Muscle of leg (tissue), 3 donors: ENCODE measurements at regions not wholly inside any gene's neighbourhood (a gene's known extent, or its start where the extent isn't known, plus 50 kb on each side); places are given as distances from the start of the nearest gene placed in this dataset.

Experiments
- DNase-seq: peaks from one replicate; pipeline ENCODE4 v3.0.0; 2013
- H3K27ac ChIP-seq: one replicate; pipeline ENCODE4 v1.5.1; 2013; ENCODE audit warnings: mild to moderate bottlenecking, low read length, control low read depth
- H3K27me3 ChIP-seq: one replicate; pipeline ENCODE4 v1.6.1; 2013; ENCODE audit warnings: low read length; ENCODE audit not compliant: control insufficient read depth, insufficient read depth
- H3K36me3 ChIP-seq: one replicate; pipeline ENCODE4 v1.6.1; 2013; ENCODE audit warnings: low read length; ENCODE audit not compliant: control insufficient read depth, insufficient read depth
- H3K4me1 ChIP-seq: one replicate; pipeline ENCODE4 v1.6.1; 2013; ENCODE audit warnings: low read length; ENCODE audit not compliant: control insufficient read depth, insufficient read depth
- H3K4me3 ChIP-seq: one replicate; pipeline ENCODE4 v1.5.1; 2013; ENCODE audit warnings: low read length, control low read depth
- H3K9me3 ChIP-seq: replicated peaks from 2 replicates; pipeline ENCODE4 v1.6.1; 2013; ENCODE audit warnings: low read depth, low read length; ENCODE audit not compliant: control insufficient read depth
- WGBS: methylation state at CpG from one replicate; pipeline ENCODE4 v1.1.5; 2013; ENCODE audit warnings: missing lambda C conversion rate; ENCODE audit not compliant: insufficient coverage; 5-methylcytosine and 5-hydroxymethylcytosine counted together

DNA sequence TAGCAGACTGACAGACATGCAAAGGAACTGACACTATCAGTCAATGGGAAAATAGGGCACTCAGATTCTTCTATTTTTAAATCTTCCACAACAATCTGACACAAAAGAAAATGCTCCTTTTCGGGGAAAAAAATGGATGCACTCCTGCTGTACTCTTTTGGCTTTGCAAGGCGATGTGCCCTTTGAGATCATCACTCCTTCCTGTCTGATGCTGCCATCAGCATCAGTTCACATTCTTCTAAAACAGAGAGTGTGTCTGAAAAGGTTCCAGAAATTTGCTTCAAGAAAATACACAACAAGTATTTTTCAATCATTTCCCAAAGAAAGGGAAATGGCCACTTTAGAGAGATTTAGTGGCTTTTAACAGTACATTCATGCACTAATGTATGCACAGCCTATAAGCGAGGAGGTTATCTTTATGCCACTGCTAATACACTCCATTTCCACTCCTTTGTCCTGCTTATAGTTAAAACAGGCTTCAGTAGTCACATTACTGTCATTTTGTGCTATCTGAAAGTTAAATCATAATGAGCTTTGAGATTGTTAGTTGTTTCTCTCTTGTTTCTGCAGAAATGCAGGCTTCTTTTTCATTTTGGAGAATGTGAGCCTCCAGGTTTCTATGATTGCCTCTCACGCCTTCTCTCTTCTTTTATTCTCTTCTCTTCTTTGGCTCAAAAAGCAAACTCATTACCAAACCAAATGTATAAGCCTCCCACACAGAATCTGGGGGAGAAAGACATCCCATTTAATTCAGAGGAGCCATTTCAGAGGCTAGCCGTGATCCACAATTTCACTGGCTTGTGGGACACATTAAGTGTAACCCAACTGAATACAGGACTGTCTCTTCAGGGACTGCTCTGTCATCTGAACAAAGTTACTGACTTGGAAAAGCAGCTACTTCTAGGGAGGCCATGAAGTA is 110.9 kb upstream of the CCDC196 start:
- 67% methylated on average over 1 of the region's 5 CpGs for WGBS
- DNase-seq = no peak
- H3K27me3 ChIP-seq = no peaks in the 10 kb centered on the region
- no peaks in the 10 kb centered on the region for H3K9me3 ChIP-seq
- H3K4me3 ChIP-seq = no peak overlapping the region
- H3K36me3 ChIP-seq = no peaks in the 10 kb centered on the region
- no peak overlapping the region for H3K27ac ChIP-seq
- H3K4me1 ChIP-seq = peaks cover 2% of the 10 kb centered on the region

DNA sequence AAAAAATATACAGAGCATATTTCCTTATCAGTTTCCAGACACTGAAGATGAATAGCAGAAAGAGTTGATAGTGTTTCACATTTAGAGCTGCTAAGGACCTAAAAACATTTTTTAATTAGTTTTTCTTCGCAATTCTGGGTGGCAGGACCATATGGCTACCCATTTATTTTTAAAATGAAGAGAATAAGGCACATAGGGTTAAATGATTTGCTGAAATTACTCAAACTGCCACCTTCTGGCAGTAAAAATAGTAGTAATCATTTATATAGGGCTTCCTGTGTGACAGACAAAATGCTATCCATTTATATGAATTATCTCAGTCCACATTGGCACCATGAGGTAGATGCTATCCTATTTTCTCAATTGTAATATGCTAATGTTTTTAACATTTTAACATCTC is 108.6 kb upstream of the CCDC196 start:
- Histone ChIP-seq H3K27ac (no peak overlapping the region), H3K4me3 (no peak overlapping the region), H3K27me3 (no peaks in the 10 kb centered on the region), H3K9me3 (no peaks in the 10 kb centered on the region), H3K4me1 (peaks cover 2% of the 10 kb centered on the region), H3K36me3 (no peaks in the 10 kb centered on the region)
- WGBS = no CpG with 5 or more reads among the region's 1 CpG
- DNase-seq = no peak

DNA sequence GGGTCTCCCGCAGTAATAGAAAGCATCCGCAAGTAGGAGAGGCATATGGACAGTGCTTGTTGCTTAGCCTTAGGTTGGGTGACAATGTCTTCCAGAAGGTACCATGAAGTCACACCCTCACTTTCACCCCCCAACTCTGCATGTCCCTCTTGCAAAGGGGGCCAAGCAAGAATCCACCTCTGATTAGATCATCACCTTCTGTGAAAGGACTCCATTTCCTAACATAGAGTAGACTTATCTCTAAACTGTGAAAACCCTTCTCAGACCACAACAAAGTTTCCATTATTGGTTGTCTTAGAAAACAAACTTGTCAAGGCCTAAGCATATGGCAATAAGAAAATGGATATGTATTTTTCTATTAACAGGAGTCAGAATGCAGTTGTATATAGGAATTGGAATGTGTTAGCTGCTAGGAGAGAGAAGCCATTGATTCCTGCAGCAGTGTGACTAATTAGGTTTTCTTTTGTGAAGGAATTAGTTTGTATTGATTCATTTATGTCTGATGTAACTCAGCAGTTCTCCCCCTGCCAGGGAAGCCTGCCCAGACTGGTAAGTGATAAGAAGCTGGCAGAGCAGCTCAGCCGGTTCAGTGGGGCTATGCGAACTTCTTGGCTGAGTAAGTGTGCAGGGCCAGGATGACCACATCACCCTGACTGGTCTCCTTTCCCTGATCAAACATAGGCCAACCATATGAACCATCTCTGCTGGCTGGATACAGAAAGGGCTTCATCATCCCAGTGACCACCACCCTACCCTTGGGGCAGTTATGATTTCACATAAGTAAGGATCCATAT is 107.3 kb upstream of the CCDC196 start:
- Histone ChIP-seq H3K4me3 (no peak overlapping the region), H3K9me3 (no peaks in the 10 kb centered on the region), H3K27me3 (no peaks in the 10 kb centered on the region), H3K36me3 (no peaks in the 10 kb centered on the region), H3K27ac (no peak overlapping the region), H3K4me1 (peaks cover 2% of the 10 kb centered on the region)
- no peak for DNase-seq
- 80% methylated on average over 1 of the region's 4 CpGs for WGBS

DNA sequence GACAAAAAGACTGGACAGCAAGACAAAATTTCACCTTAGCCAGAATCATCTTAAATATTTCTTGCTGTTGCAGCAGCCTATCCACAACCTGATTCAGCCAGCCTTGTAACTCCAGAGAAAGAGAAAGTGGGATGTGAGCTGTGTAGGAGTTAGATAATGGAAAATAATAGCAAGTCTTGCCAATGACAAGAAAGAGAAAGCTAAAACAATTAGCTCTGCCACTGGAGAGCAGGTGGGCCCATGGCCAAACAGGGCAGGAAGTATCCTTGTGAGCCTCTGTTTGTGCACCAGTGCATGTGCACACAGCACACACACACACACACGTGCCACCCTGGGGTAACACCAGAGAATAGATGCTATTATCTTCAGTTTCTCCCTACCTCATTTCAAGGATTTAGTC is 106.0 kb upstream of the CCDC196 start:
- no peaks in the 10 kb centered on the region for H3K27me3 ChIP-seq
- no CpG with 5 or more reads among the region's 1 CpG for WGBS
- no peaks in the 10 kb centered on the region for H3K36me3 ChIP-seq
- DNase-seq = peak; percentile 82
- no peak overlapping the region for H3K4me3 ChIP-seq
- H3K27ac ChIP-seq = no peak overlapping the region
- peaks cover 2% of the 10 kb centered on the region for H3K4me1 ChIP-seq
- no peaks in the 10 kb centered on the region for H3K9me3 ChIP-seq

DNA sequence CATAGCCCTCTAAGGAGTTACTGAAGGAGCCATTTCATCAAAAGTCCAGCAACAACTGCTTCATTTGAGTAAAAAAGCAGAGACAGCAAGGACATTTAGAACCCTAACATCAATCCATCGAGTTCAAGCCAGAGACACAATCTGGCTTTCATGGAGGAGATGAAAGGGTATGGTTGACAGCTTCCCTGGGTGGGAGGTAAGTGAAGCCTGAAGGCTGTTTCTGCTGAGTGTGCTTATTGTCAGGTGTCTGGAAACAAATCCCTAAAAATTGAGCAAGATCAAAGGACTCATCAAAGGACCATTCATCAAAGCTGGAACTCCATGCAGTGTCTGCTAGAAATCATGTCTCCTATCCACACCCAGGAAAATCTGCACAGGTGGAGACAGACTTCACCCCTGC is 104.4 kb upstream of the CCDC196 start:
- Histone ChIP-seq H3K4me1 (peaks cover 2% of the 10 kb centered on the region), H3K9me3 (no peaks in the 10 kb centered on the region), H3K4me3 (no peak overlapping the region), H3K27me3 (no peaks in the 10 kb centered on the region), H3K27ac (no peak overlapping the region), H3K36me3 (no peaks in the 10 kb centered on the region)
- WGBS = no CpG with 5 or more reads among the region's 1 CpG
- DNase-seq = no peak

DNA sequence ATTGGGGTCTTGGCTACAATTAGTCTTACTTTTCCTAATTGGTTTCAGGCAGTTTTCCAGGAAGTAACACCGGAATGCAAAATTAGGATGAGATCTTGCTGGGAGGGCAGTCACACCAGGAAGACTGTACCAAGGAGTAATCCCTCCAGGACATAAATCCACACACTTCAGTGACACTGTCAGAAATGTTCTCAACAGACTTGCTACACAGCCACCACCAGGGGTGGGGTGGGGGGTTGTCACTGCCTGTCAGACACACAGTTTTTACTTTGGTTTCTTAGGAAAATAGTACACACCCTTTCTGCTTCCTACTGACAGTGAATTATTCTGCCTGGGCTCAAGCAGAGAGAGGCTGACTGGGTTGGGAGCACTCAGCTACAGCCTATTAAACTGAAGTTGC is 102.9 kb upstream of the CCDC196 start:
- no peaks in the 10 kb centered on the region for H3K9me3 ChIP-seq
- H3K27ac ChIP-seq = no peak overlapping the region
- H3K4me1 ChIP-seq = peaks cover 2% of the 10 kb centered on the region
- no peaks in the 10 kb centered on the region for H3K36me3 ChIP-seq
- no peak overlapping the region for H3K4me3 ChIP-seq
- no CpG with 5 or more reads among the region's 1 CpG for WGBS
- DNase-seq = no peak
- no peaks in the 10 kb centered on the region for H3K27me3 ChIP-seq

DNA sequence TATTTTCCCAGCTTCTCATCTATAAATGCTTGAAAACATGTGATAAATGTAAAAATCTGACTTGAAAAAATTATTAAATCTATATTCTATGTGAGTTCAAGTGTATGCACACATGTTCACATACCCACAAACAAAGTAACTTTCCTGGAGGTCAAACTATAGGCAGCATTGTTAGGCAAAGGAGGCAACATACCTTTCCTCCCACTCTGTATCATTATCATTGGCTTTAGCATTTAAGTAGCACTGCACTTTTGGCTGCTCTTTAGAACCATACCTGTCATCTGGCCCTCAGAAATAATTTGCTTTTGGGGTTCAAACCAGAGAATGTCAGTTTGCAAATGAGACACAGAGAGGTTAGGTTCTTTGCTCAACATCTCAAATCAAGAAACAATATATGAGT is 102.4 kb upstream of the CCDC196 start:
- Histone ChIP-seq H3K27me3 (no peaks in the 10 kb centered on the region), H3K27ac (no peak overlapping the region), H3K9me3 (no peaks in the 10 kb centered on the region), H3K36me3 (no peaks in the 10 kb centered on the region), H3K4me1 (peaks cover 2% of the 10 kb centered on the region), H3K4me3 (no peak overlapping the region)
- no peak for DNase-seq

DNA sequence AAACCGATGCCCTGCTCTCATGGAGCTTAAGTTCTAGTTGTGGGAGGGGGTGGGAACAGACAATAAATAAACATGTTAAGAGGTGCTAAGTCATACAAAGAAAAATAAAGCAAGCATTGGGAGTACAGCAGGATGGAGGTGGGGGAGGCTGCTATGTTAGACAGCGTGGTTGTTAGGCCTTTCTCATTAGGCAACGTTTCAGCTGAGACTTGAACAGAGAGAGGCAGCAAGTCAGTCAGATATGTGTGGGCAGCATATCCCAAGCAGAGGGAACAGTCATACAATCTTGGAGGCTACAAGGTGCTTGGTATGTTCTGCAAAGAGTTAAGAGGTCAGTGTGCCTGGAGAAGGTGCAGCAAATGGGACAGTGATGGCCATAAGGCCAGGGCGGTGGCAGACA is 97.7 kb upstream of the CCDC196 start:
- H3K4me1 ChIP-seq = no peaks in the 10 kb centered on the region
- H3K36me3 ChIP-seq = no peaks in the 10 kb centered on the region
- H3K27ac ChIP-seq = no peak overlapping the region
- DNase-seq = no peak
- no peak overlapping the region for H3K4me3 ChIP-seq
- H3K27me3 ChIP-seq = no peaks in the 10 kb centered on the region
- WGBS = 94% methylated on average over 4 of the region's 4 CpGs
- H3K9me3 ChIP-seq = no peaks in the 10 kb centered on the region

DNA sequence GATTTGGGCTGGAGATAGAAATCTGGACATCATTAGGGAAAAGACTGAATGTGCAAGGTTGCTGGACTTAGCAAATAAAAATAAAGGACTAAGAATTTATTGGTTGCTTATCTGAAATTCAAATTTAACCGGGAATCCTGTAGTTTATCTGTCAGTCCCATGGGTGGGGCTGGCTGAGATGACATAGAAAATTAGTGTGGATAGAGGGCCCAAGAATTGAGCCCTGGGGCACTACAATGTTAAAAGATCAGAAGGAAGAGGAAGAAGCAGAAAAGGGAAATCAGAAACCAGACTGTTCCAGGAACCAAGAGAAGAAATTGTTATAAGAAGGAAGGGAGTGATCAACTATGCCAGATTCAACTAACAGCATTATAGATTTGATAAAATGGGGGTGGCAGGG is 96.7 kb upstream of the CCDC196 start:
- Histone ChIP-seq H3K4me3 (no peak overlapping the region), H3K27ac (no peak overlapping the region), H3K9me3 (no peaks in the 10 kb centered on the region), H3K27me3 (no peaks in the 10 kb centered on the region), H3K36me3 (no peaks in the 10 kb centered on the region), H3K4me1 (no peaks in the 10 kb centered on the region)
- 92% methylated on average over 1 of the region's 1 CpG for WGBS
- DNase-seq = no peak

DNA sequence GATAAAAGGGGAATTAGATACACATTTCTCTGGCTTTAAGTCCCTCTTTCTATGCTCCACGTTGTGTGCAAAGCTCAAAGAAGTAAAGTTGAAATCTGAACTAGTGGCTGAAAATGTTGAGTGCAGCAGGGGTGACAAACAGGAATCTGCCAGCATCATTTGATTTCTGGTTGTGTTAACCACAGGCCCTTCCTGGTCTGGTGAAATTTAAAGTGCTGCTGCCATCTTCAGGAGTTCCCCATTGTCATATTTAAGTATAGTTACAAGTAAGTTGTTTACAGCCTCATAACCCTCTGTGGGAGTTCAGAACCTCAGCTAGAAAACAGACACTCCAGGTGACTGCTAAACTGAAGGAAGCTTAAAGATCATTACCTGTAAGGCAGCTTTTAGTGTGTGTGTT is 90.9 kb upstream of the CCDC196 start:
- Histone ChIP-seq H3K4me1 (no peaks in the 10 kb centered on the region), H3K4me3 (no peak overlapping the region), H3K27me3 (no peaks in the 10 kb centered on the region), H3K27ac (no peak overlapping the region), H3K9me3 (no peaks in the 10 kb centered on the region), H3K36me3 (no peaks in the 10 kb centered on the region)
- no peak for DNase-seq
- no CpG with 5 or more reads among the region's 1 CpG for WGBS
